GM23338 (cell line): ENCODE measurements at regions not wholly inside any gene's neighbourhood (a gene's known extent, or its start where the extent isn't known, plus 50 kb on each side); places are given as distances from the start of the nearest gene placed in this dataset.

Experiments
- ATAC-seq: fragments of 200-7000 bp; cut with Tn5 transposase; 3 replicates; pipeline ENCODE4 v1.9.1; 2020
- DNase-seq: peaks from one replicate; pipeline ENCODE4 v3.0.0-alpha.2; 2015; ENCODE audit warnings: low spot score
- H2AFZ ChIP-seq: fragments of 200-600 bp; sonication (generic); 2 replicates; pipeline ENCODE4 v1.8.0; 2016; ENCODE audit warnings: antibody characterized with exemption, mild to moderate bottlenecking, moderate library complexity
- H3F3A ChIP-seq: fragments of 200-600 bp; sonication (generic); replicated peaks from 2 replicates; pipeline ENCODE4 v1.8.0; 2017; ENCODE audit warnings: antibody characterized with exemption, mixed run types, low read depth
- H3K27ac ChIP-seq: fragments of 200-600 bp; sonication (generic); 2 replicates; pipeline ENCODE4 v1.6.1; 2016; ENCODE audit warnings: low read depth
- H3K27me3 ChIP-seq: fragments of 200-600 bp; sonication (generic); 2 replicates; pipeline ENCODE4 v1.8.0; 2016; ENCODE audit warnings: mild to moderate bottlenecking, mixed run types, moderate library complexity; ENCODE audit not compliant: insufficient read depth
- H3K36me3 ChIP-seq: fragments of 200-600 bp; sonication (generic); 2 replicates; pipeline ENCODE4 v1.8.0; 2016; ENCODE audit warnings: mild to moderate bottlenecking; ENCODE audit not compliant: insufficient read depth
- H3K4me1 ChIP-seq: fragments of 200-600 bp; sonication (generic); 2 replicates; pipeline ENCODE4 v1.8.0; 2016; ENCODE audit warnings: mild to moderate bottlenecking, moderate library complexity; ENCODE audit not compliant: insufficient read depth
- H3K4me2 ChIP-seq: fragments of 200-600 bp; sonication (generic); 2 replicates; pipeline ENCODE4 v1.7.1; 2017; ENCODE audit warnings: mixed run types
- H3K4me3 ChIP-seq: fragments of 200-600 bp; sonication (generic); 2 replicates; pipeline ENCODE4 v1.6.1; 2016; ENCODE audit warnings: mixed run types
- H3K79me2 ChIP-seq: fragments of 200-600 bp; sonication (generic); replicated peaks from 2 replicates; pipeline ENCODE4 v1.8.0; 2017; ENCODE audit warnings: mild to moderate bottlenecking; ENCODE audit not compliant: insufficient read depth
- H3K9me2 ChIP-seq: fragments of 200-600 bp; sonication (generic); 2 replicates; pipeline ENCODE4 v1.8.0; 2017; ENCODE audit not compliant: insufficient read depth
- H4K20me1 ChIP-seq: fragments of 200-600 bp; sonication (generic); replicated peaks from 2 replicates; pipeline ENCODE4 v1.8.0; 2017; ENCODE audit warnings: mild to moderate bottlenecking; ENCODE audit not compliant: insufficient read depth
- H3K27ac Mint-ChIP-seq: 2 replicates; pipeline ENCODE4 v1.8.0; 2020; ENCODE audit warnings: inconsistent platforms, mild to moderate bottlenecking, moderate library complexity, mixed read lengths
- H3K27me3 Mint-ChIP-seq: 3 replicates; pipeline ENCODE4 v1.8.0; 2022; ENCODE audit warnings: low read depth, mild to moderate bottlenecking, moderate library complexity, mixed read lengths, inconsistent platforms; ENCODE audit not compliant: insufficient read depth, poor library complexity
- H3K36me3 Mint-ChIP-seq: 3 replicates; pipeline ENCODE4 v1.8.0; 2021; ENCODE audit warnings: low read depth, mild to moderate bottlenecking, inconsistent platforms, moderate library complexity, mixed read lengths
- H3K4me1 Mint-ChIP-seq: 3 replicates; pipeline ENCODE4 v1.8.0; 2020; ENCODE audit warnings: mild to moderate bottlenecking, inconsistent platforms, mixed read lengths
- H3K4me3 Mint-ChIP-seq: 3 replicates; pipeline ENCODE4 v1.8.0; 2021; ENCODE audit warnings: moderate library complexity, mild to moderate bottlenecking, inconsistent platforms, mixed read lengths
- H3K9me3 Mint-ChIP-seq: 3 replicates; pipeline ENCODE4 v1.8.0; 2020; ENCODE audit warnings: moderate library complexity, mild to moderate bottlenecking, inconsistent platforms, mixed read lengths
- CREB1 ChIP-seq: fragments of 250-450 bp; sonication (Bioruptor Pico); IDR thresholded peaks from 2 replicates; pipeline ENCODE4 v1.5.0; 2020; ENCODE audit warnings: low read depth, mild to moderate bottlenecking, moderate library complexity
- POLR2AphosphoS5 ChIP-seq: IDR thresholded peaks from 2 replicates; pipeline ENCODE4 v1.6.1; 2016; ENCODE audit warnings: antibody characterized with exemption, low read depth
- STAT1 ChIP-seq: IDR thresholded peaks from one replicate; pipeline ENCODE4 v1.6.1; 2016; ENCODE audit warnings: antibody characterized with exemption; ENCODE audit not compliant: unreplicated experiment
- ZNF114 ChIP-seq: fragments of 250-450 bp; sonication (Bioruptor Pico); IDR thresholded peaks from 2 replicates; pipeline ENCODE4 v1.5.0; 2020; ENCODE audit warnings: mild to moderate bottlenecking, moderate library complexity
- ZNF331 ChIP-seq: fragments of 250-450 bp; sonication (Bioruptor Pico); IDR thresholded peaks from 2 replicates; pipeline ENCODE4 v1.5.0; 2020; ENCODE audit warnings: low read depth, mild to moderate bottlenecking, moderate library complexity
- TF ChIP-seq, protein P1 (sequence below): IDR thresholded peaks from 2 replicates; pipeline ENCODE4 v1.6.1; 2016; ENCODE audit warnings: antibody characterized with exemption
- TF ChIP-seq, protein P2 (sequence below): fragments of 250-450 bp; sonication (Bioruptor Pico); IDR thresholded peaks from 2 replicates; pipeline ENCODE4 v1.5.0; 2020; ENCODE audit warnings: mild to moderate bottlenecking, moderate library complexity
- TF ChIP-seq, protein P3 (sequence below), 2 experiments: fragments of 200-600 bp in 1 of 2; sonication (generic) in 1 of 2; conservative IDR thresholded peaks; 2 replicates each; pipeline versions ENCODE4 v1.5.1 to v1.6.1; 2016 to 2017; ENCODE audit warnings: antibody characterized with exemption in 2 of 2, low read depth in 2 of 2, mild to moderate bottlenecking in 2 of 2, moderate library complexity in 1 of 2

DNA sequence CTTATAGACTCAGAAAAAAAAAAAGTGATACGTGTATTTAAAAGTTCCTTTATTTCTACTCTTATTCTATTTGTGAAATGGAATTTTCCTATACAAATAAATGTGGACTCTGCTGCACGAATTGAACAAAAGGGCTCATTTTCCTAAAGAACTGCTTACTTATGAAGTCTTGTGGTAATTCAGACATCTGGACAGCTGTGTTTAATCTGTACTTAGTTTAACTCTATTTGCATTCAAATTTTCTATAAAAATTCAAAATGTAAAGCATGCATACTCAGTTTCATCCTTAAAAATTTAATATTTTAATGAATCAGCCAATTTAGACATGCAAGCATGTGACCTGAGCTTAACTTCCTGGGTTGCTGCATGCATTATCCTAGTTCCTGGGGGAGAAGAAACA lies 118.0 kb upstream of the PCLO start:
- no peak overlapping the region for H3K4me2 ChIP-seq
- H3K27ac ChIP-seq: no peak overlapping the region
- TF ChIP-seq, protein P1, sequence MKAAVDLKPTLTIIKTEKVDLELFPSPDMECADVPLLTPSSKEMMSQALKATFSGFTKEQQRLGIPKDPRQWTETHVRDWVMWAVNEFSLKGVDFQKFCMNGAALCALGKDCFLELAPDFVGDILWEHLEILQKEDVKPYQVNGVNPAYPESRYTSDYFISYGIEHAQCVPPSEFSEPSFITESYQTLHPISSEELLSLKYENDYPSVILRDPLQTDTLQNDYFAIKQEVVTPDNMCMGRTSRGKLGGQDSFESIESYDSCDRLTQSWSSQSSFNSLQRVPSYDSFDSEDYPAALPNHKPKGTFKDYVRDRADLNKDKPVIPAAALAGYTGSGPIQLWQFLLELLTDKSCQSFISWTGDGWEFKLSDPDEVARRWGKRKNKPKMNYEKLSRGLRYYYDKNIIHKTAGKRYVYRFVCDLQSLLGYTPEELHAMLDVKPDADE: no peak
- TF ChIP-seq STAT1 (no peak), ZNF331 (CRISPR knock-in tag) (no peak), CREB1 (CRISPR knock-in tag) (no peak), ZNF114 (CRISPR knock-in tag) (no peak), POLR2AphosphoS5 (no peak)
- TF ChIP-seq, protein P2, sequence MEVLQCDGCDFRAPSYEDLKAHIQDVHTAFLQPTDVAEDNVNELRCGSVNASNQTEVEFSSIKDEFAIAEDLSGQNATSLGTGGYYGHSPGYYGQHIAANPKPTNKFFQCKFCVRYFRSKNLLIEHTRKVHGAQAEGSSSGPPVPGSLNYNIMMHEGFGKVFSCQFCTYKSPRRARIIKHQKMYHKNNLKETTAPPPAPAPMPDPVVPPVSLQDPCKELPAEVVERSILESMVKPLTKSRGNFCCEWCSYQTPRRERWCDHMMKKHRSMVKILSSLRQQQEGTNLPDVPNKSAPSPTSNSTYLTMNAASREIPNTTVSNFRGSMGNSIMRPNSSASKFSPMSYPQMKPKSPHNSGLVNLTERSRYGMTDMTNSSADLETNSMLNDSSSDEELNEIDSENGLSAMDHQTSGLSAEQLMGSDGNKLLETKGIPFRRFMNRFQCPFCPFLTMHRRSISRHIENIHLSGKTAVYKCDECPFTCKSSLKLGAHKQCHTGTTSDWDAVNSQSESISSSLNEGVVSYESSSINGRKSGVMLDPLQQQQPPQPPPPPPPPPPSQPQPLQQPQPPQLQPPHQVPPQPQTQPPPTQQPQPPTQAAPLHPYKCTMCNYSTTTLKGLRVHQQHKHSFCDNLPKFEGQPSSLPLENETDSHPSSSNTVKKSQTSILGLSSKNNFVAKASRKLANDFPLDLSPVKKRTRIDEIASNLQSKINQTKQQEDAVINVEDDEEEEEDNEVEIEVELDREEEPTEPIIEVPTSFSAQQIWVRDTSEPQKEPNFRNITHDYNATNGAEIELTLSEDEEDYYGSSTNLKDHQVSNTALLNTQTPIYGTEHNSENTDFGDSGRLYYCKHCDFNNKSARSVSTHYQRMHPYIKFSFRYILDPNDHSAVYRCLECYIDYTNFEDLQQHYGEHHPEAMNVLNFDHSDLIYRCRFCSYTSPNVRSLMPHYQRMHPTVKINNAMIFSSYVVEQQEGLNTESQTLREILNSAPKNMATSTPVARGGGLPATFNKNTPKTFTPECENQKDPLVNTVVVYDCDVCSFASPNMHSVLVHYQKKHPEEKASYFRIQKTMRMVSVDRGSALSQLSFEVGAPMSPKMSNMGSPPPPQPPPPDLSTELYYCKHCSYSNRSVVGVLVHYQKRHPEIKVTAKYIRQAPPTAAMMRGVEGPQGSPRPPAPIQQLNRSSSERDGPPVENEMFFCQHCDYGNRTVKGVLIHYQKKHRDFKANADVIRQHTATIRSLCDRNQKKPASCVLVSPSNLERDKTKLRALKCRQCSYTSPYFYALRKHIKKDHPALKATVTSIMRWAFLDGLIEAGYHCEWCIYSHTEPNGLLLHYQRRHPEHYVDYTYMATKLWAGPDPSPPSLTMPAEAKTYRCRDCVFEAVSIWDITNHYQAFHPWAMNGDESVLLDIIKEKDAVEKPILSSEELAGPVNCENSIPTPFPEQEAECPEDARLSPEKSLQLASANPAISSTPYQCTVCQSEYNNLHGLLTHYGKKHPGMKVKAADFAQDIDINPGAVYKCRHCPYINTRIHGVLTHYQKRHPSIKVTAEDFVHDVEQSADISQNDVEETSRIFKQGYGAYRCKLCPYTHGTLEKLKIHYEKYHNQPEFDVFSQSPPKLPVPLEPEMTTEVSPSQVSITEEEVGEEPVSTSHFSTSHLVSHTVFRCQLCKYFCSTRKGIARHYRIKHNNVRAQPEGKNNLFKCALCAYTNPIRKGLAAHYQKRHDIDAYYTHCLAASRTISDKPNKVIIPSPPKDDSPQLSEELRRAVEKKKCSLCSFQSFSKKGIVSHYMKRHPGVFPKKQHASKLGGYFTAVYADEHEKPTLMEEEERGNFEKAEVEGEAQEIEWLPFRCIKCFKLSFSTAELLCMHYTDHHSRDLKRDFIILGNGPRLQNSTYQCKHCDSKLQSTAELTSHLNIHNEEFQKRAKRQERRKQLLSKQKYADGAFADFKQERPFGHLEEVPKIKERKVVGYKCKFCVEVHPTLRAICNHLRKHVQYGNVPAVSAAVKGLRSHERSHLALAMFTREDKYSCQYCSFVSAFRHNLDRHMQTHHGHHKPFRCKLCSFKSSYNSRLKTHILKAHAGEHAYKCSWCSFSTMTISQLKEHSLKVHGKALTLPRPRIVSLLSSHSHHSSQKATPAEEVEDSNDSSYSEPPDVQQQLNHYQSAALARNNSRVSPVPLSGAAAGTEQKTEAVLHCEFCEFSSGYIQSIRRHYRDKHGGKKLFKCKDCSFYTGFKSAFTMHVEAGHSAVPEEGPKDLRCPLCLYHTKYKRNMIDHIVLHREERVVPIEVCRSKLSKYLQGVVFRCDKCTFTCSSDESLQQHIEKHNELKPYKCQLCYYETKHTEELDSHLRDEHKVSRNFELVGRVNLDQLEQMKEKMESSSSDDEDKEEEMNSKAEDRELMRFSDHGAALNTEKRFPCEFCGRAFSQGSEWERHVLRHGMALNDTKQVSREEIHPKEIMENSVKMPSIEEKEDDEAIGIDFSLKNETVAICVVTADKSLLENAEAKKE (CRISPR knock-in tag): no peak
- TF ChIP-seq, protein P3, sequence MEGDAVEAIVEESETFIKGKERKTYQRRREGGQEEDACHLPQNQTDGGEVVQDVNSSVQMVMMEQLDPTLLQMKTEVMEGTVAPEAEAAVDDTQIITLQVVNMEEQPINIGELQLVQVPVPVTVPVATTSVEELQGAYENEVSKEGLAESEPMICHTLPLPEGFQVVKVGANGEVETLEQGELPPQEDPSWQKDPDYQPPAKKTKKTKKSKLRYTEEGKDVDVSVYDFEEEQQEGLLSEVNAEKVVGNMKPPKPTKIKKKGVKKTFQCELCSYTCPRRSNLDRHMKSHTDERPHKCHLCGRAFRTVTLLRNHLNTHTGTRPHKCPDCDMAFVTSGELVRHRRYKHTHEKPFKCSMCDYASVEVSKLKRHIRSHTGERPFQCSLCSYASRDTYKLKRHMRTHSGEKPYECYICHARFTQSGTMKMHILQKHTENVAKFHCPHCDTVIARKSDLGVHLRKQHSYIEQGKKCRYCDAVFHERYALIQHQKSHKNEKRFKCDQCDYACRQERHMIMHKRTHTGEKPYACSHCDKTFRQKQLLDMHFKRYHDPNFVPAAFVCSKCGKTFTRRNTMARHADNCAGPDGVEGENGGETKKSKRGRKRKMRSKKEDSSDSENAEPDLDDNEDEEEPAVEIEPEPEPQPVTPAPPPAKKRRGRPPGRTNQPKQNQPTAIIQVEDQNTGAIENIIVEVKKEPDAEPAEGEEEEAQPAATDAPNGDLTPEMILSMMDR (conservative IDR thresholded peaks at IDR 0.05; ENCODE audit: low read depth in 2 of 2): no peak
- H3K4me3 ChIP-seq: no peak overlapping the region
- Mint-ChIP-seq H3K27me3 (no peaks in the 10 kb centered on the region), H3K4me3 (no peak overlapping the region), H3K9me3 (no peaks in the 10 kb centered on the region), H3K27ac (no peak overlapping the region), H3K36me3 (no peaks in the 10 kb centered on the region), H3K4me1 (no peaks in the 10 kb centered on the region)
- DNase-seq (no peak), ATAC-seq (no peak)
- H3K36me3 ChIP-seq: no peaks in the 10 kb centered on the region
- H3K27me3 ChIP-seq: no peaks in the 10 kb centered on the region
- H3F3A ChIP-seq: no peaks in the 10 kb centered on the region
- no peaks in the 10 kb centered on the region for H3K9me2 ChIP-seq
- no peaks in the 10 kb centered on the region for H4K20me1 ChIP-seq
- H3K4me1 ChIP-seq: no peaks in the 10 kb centered on the region
- no peaks in the 10 kb centered on the region for H3K79me2 ChIP-seq
- no peak overlapping the region for H2AFZ ChIP-seq
